ENCODE measurements at regions not wholly inside any gene's neighbourhood (a gene's known extent, or its start where the extent isn't known, plus 50 kb on each side); places are given as distances from the start of the nearest gene placed in this dataset.

DNA sequence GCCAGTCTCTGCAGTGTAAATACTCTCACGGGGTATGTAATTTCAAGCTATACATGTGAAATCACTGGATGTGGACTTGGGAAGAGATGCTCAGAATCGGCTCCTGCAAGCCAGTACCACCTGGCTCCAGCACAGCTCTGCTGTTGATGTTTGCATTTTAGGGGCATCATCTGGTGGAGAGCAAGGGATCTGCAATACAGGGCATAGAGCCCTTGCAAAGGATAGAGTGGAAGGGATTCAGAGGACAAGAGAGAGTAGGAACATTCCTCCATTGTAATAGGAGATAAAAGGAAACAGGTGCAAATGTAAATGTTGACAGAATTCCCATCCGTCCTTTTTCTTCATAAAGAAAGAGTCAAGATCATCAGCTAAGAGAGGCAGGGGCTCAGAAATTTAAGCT, 184.1 kb downstream of the PMP22 start:
- H3K4me1 ChIP-seq: no peaks in the 10 kb centered on the region
- DNase-seq: no peak
- TF ChIP-seq, protein P1, sequence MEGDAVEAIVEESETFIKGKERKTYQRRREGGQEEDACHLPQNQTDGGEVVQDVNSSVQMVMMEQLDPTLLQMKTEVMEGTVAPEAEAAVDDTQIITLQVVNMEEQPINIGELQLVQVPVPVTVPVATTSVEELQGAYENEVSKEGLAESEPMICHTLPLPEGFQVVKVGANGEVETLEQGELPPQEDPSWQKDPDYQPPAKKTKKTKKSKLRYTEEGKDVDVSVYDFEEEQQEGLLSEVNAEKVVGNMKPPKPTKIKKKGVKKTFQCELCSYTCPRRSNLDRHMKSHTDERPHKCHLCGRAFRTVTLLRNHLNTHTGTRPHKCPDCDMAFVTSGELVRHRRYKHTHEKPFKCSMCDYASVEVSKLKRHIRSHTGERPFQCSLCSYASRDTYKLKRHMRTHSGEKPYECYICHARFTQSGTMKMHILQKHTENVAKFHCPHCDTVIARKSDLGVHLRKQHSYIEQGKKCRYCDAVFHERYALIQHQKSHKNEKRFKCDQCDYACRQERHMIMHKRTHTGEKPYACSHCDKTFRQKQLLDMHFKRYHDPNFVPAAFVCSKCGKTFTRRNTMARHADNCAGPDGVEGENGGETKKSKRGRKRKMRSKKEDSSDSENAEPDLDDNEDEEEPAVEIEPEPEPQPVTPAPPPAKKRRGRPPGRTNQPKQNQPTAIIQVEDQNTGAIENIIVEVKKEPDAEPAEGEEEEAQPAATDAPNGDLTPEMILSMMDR (IDR thresholded peaks at IDR 0.05): no peak
- intact Hi-C loops (cut with DNase I): no loop called here
- no peaks in the 10 kb centered on the region for H3K9me3 ChIP-seq
- no peak overlapping the region for H3K4me3 ChIP-seq
- H3K27me3 ChIP-seq: no peaks in the 10 kb centered on the region
- H3K27ac ChIP-seq: no peak overlapping the region
- no peak for ATAC-seq
- no peaks in the 10 kb centered on the region for H3K36me3 ChIP-seq

DNA sequence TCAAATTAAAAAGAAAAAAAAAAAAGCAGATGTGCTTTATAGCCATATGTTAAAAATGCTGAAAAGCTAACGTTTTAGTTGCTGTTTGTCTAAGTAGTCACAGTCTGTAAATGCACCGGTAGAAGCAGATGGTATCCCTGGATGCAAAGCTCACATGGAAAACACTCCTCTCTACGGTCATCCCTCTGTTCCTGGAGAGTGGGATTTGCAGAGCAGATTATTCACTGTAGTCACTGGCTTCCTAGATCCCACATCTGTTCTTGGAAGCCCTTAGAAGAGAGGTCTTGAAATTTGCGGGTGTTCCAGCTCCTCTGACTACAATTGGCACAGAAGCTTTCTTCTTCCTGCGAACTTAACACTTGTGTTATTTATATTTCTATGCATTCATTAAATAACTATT, 186.6 kb downstream of the PMP22 start:
- intact Hi-C loops (cut with DNase I): no loop called here
- Histone ChIP-seq H3K36me3 (no peaks in the 10 kb centered on the region), H3K4me1 (no peaks in the 10 kb centered on the region), H3K27ac (no peak overlapping the region), H3K9me3 (no peaks in the 10 kb centered on the region), H3K27me3 (no peaks in the 10 kb centered on the region), H3K4me3 (no peak overlapping the region)
- no peak for ATAC-seq
- DNase-seq: no peak
- TF ChIP-seq, protein P1 (IDR thresholded peaks at IDR 0.05): no peak

DNA sequence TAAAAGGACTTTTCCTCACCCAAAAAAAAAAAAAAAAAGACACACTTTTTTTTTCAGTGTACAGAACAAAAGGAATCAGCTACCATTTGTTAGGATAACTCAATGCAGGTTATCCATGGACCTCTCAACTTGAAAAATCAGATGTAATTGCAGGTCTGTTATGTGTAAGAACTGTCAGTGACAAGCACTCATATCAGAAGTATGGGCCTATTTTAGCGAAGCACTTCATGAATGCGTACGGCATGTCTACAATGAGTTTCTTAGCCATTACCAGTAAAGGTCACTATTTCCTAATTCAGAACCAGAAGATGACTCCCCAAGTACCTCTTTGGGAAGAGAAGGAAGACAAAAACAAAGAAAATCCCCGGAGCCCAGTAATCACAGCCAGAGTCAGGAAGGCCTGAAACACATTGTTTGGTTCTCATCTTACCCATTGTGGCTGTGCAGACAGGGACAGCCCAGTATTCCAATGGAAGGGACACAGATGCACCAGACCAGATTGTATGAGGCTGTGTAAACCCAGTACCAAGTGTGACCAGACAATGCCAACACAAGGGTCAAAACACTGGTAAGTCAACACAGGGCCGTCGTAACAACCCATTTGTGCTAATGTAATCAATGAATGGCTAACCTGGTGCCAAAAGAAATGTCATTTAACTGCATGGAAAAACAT, 188.0 kb downstream of the PMP22 start:
- TF ChIP-seq, protein P1 (IDR thresholded peaks at IDR 0.05): no peak

DNA sequence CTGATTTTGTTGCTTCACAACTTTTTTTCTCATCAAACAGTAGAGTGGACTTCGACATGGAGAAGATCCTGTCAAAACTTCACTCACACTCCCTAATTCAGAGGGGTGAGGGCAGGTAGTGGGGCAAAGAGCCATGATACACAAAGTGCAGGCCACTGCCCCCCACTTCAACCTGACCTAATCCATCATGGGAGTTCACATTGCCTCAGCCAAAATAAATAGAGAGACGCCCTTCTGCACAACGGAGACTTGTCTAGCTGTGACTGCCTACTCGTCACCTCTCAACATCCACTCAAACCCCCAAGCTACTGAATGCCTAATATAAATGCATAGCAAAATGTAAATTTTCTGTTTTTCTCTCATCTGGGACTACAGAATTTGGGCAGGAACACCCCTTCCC, 213.2 kb downstream of the PMP22 start:
- TF ChIP-seq, protein P1 (IDR thresholded peaks at IDR 0.05): no peak
- H3K4me1 ChIP-seq: no peaks in the 10 kb centered on the region
- no peak for DNase-seq
- peak; percentile 39 for ATAC-seq
- intact Hi-C loops (cut with DNase I): no loop called here
- H3K27me3 ChIP-seq: no peaks in the 10 kb centered on the region
- H3K36me3 ChIP-seq: no peaks in the 10 kb centered on the region
- no peaks in the 10 kb centered on the region for H3K9me3 ChIP-seq
- H3K4me3 ChIP-seq: no peak overlapping the region
- no peak overlapping the region for H3K27ac ChIP-seq

More for the DNA sequence above, 188.0 kb downstream of the PMP22 start:
- Histone ChIP-seq H3K4me3 (no peak overlapping the region), H3K4me1 (no peaks in the 10 kb centered on the region), H3K27me3 (no peaks in the 10 kb centered on the region), H3K36me3 (no peaks in the 10 kb centered on the region), H3K27ac (no peak overlapping the region), H3K9me3 (no peaks in the 10 kb centered on the region)
- intact Hi-C loops (cut with DNase I): no loop called here
- ATAC-seq (no peak), DNase-seq (no peak)

DNA sequence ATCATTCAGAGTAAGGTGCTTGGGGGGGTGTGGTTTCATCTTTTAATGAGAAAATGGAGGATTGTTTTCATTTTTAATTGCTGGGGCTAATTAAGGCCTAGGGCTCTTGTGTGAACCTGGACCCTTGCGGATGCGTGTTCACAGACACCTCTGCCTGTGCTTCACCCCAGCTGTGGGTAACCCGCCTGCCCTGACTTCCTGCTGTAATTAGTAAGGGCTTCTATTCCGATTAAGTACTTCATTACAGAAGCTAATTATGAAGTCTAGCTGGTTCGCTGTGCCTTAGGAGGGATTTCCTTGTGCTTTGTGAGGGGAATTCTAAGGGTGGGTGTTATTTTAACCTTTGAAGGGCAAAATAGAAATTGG, 215.3 kb downstream of the PMP22 start:
- no peaks in the 10 kb centered on the region for H3K9me3 ChIP-seq
- H3K4me3 ChIP-seq: no peak overlapping the region
- intact Hi-C loops (cut with DNase I): no loop called here
- DNase-seq (no peak), ATAC-seq (no peak)
- H3K36me3 ChIP-seq: no peaks in the 10 kb centered on the region
- TF ChIP-seq, protein P1 (IDR thresholded peaks at IDR 0.05): no peak
- H3K27me3 ChIP-seq: no peaks in the 10 kb centered on the region
- H3K27ac ChIP-seq: no peak overlapping the region
- no peaks in the 10 kb centered on the region for H3K4me1 ChIP-seq

Data from upper lobe of right lung (tissue), 1 donor.